KMS-11 (cell line): ENCODE measurements at regions not wholly inside any gene's neighbourhood (a gene's known extent, or its start where the extent isn't known, plus 50 kb on each side); places are given as distances from the start of the nearest gene placed in this dataset.

Experiments
- H2AFZ ChIP-seq: fragments of 200-600 bp; sonication (generic); 2 replicates; pipeline ENCODE4 v1.6.1; 2016; ENCODE audit warnings: antibody characterized with exemption, mixed run types, low read depth
- H3K27ac ChIP-seq: fragments of 200-600 bp; sonication (generic); 2 replicates; pipeline ENCODE4 v1.6.1; 2016; ENCODE audit warnings: mild to moderate bottlenecking, mixed run types
- H3K27me3 ChIP-seq: fragments of 200-600 bp; sonication (generic); 2 replicates; pipeline ENCODE4 v1.6.1; 2017; ENCODE audit warnings: mild to moderate bottlenecking, low read depth, mixed run types, moderate library complexity; ENCODE audit not compliant: insufficient read depth
- H3K36me3 ChIP-seq: fragments of 200-600 bp; sonication (generic); 2 replicates; pipeline ENCODE4 v1.6.1; 2017; ENCODE audit warnings: mild to moderate bottlenecking, mixed run types; ENCODE audit not compliant: insufficient read depth
- H3K4me1 ChIP-seq: fragments of 200-600 bp; sonication (generic); 2 replicates; pipeline ENCODE4 v1.6.1; 2016; ENCODE audit warnings: mild to moderate bottlenecking, low read depth, mixed run types; ENCODE audit not compliant: poor library complexity, severe bottlenecking
- H3K4me2 ChIP-seq: fragments of 200-600 bp; sonication (generic); 2 replicates; pipeline ENCODE4 v1.7.0; 2016; ENCODE audit warnings: mild to moderate bottlenecking, mixed run types
- H3K4me3 ChIP-seq: fragments of 200-600 bp; sonication (generic); IDR thresholded peaks from 2 replicates; pipeline ENCODE4 v1.6.1; 2017; ENCODE audit warnings: low read depth, low read length, mixed read lengths; ENCODE audit not compliant: insufficient read depth
- H3K79me2 ChIP-seq: fragments of 200-600 bp; sonication (generic); 2 replicates; pipeline ENCODE4 v1.6.1; 2016; ENCODE audit warnings: low read depth, mixed run types; ENCODE audit not compliant: insufficient read depth
- H3K9ac ChIP-seq: fragments of 200-600 bp; sonication (generic); 2 replicates; pipeline ENCODE4 v1.6.1; 2016; ENCODE audit warnings: mild to moderate bottlenecking, mixed run types
- H4K20me1 ChIP-seq: fragments of 200-600 bp; sonication (generic); 2 replicates; pipeline ENCODE4 v1.6.1; 2016; ENCODE audit warnings: mild to moderate bottlenecking, mixed run types; ENCODE audit not compliant: insufficient read depth
- TF ChIP-seq, protein P1 (sequence below): fragments of 200-600 bp; sonication (generic); conservative IDR thresholded peaks from 2 replicates; pipeline ENCODE4 v1.6.1; 2017; ENCODE audit warnings: low read depth, mild to moderate bottlenecking, antibody characterized with exemption, low read length, moderate library complexity, mixed read lengths

DNA sequence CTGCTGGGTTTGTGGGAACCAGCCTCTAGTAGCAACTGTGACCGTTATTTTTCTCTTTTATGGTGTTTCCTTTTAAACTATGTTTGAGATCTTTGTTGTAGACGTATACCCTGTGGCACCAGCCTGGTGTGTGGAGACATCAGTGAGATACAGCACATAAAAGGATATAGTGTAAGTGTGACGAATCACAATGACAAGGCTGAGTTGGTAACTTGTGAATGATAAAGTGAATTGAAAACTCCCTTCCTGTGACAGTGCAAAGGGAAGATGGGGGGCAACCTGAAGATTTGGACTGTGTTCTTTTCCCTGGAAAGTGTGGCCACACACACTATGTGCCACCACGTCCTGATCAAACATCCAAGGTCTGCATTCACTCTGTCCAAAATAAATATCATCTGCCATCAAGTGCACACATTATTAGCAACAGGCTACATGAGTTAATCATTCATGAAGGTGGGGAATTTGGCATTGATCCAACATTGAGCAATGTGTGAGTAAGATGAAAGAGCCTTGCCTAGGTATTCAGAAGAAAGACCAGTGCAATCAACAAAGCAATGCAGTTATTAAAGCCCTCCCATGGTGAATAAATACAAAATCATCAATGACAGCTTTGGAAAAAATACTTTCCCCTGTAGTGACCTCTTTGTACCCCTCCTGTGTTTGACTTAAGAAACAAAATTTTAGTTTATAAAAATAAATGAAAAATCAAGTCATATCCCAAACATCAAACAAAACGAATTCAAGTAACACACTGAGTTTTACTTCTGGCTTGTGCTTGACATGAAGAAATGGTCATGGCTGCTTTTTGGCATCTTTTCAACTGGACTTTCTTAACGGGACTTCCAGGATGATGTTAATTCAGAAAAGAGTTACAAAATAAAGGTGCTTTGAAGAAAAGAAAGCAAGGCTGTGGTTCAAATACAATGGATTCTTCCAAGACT lies 1280.5 kb upstream of the ZEB2 start:
- Histone ChIP-seq H3K27ac (no peak overlapping the region), H3K79me2 (no peaks in the 10 kb centered on the region), H3K4me2 (no peak overlapping the region), H3K4me1 (no peaks in the 10 kb centered on the region), H3K36me3 (no peaks in the 10 kb centered on the region), H3K4me3 (no peak overlapping the region), H2AFZ (no peak overlapping the region), H3K9ac (no peak overlapping the region), H4K20me1 (no peaks in the 10 kb centered on the region), H3K27me3 (no peaks in the 10 kb centered on the region)
- TF ChIP-seq, protein P1, sequence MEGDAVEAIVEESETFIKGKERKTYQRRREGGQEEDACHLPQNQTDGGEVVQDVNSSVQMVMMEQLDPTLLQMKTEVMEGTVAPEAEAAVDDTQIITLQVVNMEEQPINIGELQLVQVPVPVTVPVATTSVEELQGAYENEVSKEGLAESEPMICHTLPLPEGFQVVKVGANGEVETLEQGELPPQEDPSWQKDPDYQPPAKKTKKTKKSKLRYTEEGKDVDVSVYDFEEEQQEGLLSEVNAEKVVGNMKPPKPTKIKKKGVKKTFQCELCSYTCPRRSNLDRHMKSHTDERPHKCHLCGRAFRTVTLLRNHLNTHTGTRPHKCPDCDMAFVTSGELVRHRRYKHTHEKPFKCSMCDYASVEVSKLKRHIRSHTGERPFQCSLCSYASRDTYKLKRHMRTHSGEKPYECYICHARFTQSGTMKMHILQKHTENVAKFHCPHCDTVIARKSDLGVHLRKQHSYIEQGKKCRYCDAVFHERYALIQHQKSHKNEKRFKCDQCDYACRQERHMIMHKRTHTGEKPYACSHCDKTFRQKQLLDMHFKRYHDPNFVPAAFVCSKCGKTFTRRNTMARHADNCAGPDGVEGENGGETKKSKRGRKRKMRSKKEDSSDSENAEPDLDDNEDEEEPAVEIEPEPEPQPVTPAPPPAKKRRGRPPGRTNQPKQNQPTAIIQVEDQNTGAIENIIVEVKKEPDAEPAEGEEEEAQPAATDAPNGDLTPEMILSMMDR, result no peak

- H3K27me3 ChIP-seq, result no peaks in the 10 kb centered on the region
- no peak overlapping the region for H3K9ac ChIP-seq
- no peak overlapping the region for H3K4me2 ChIP-seq
- H3K79me2 ChIP-seq, result no peaks in the 10 kb centered on the region
- H3K27ac ChIP-seq, result no peak overlapping the region
- H3K4me3 ChIP-seq, result no peak overlapping the region
- H2AFZ ChIP-seq, result no peak overlapping the region
- no peaks in the 10 kb centered on the region for H3K4me1 ChIP-seq
- TF ChIP-seq, protein P1, result no peak
- no peaks in the 10 kb centered on the region for H3K36me3 ChIP-seq
- no peaks in the 10 kb centered on the region for H4K20me1 ChIP-seq
These were observed 1279.7 kb upstream of the ZEB2 start for GRCh38 chr2:145799595-145800108.

GRCh38 chr2:145798419-145798818 lies 1278.5 kb upstream of the ZEB2 start:
- H3K27me3 ChIP-seq, result no peaks in the 10 kb centered on the region
- H3K4me2 ChIP-seq, result no peak overlapping the region
- no peak overlapping the region for H3K4me3 ChIP-seq
- H3K27ac ChIP-seq, result no peak overlapping the region
- H4K20me1 ChIP-seq, result no peaks in the 10 kb centered on the region
- TF ChIP-seq, protein P1, result no peak
- H3K79me2 ChIP-seq, result no peaks in the 10 kb centered on the region
- H3K9ac ChIP-seq, result no peak overlapping the region
- H3K4me1 ChIP-seq, result no peaks in the 10 kb centered on the region
- H2AFZ ChIP-seq, result no peak overlapping the region
- H3K36me3 ChIP-seq, result no peaks in the 10 kb centered on the region

DNA sequence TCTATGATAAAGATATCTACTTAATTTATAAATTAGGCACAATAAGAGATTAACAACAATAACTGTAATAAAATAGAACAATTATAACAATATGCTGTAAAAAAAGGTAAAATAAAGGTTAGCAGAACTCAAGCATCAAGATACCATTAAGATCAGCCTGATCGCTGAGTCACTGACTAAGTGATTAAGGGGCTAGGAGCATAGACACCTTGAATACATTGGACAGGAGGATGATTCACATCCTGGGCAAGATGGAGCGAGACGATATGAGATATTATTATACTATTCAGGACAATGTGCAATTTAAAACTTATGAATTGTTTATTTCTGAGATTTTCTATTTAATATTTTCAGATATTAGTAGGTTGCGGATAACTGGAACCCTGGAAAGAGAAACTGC lies 1277.8 kb upstream of the ZEB2 start:
- Histone ChIP-seq H3K4me1 (no peaks in the 10 kb centered on the region), H3K27ac (no peak overlapping the region), H3K36me3 (no peaks in the 10 kb centered on the region), H4K20me1 (no peaks in the 10 kb centered on the region), H3K9ac (no peak overlapping the region), H3K27me3 (no peaks in the 10 kb centered on the region), H3K79me2 (no peaks in the 10 kb centered on the region), H3K4me3 (no peak overlapping the region), H3K4me2 (no peak overlapping the region), H2AFZ (no peak overlapping the region)
- TF ChIP-seq, protein P1, result no peak
